ENCODE measurements at regions not wholly inside any gene's neighbourhood (a gene's known extent, or its start where the extent isn't known, plus 50 kb on each side); places are given as distances from the start of the nearest gene placed in this dataset.

DNA sequence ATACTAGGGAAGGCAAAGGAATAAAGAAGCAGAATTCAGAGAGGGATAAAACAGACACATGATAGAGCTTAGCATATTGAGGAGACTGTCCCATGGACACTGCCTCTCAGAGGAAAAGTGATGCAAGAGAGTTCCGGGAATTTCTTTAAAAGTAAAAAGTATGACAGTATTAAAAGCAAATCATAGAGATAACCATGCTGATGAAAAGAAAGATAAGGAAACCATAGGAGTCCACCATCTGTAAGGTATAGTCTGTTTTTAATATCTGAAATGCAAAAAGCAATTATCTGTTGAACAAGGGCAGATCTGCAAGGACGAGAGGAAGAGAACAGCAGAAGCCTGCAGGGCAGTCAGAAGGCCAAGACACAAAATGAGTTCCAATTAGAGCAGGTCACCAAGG is 495.9 kb upstream of the GOLIM4 start:
- Histone ChIP-seq H3K4me3 (no peak overlapping the region), H3K27ac (no peak overlapping the region), H3K36me3 (ENCODE audit: low read depth) (no peaks in the 10 kb centered on the region), H3F3A (ENCODE audit: insufficient read depth, low read depth) (no peaks in the 10 kb centered on the region), H3K4me1 (replicated peaks; ENCODE audit: insufficient read depth) (no peaks in the 10 kb centered on the region), H3K79me2 (ENCODE audit: low read depth) (no peaks in the 10 kb centered on the region), H3K9me2 (ENCODE audit: insufficient read depth) (no peaks in the 10 kb centered on the region), H3K4me2 (no peak overlapping the region), H3K9me3 (ENCODE audit: insufficient read depth, low read depth) (no peaks in the 10 kb centered on the region), H2AFZ (no peak overlapping the region), H4K20me1 (ENCODE audit: insufficient read depth) (no peaks in the 10 kb centered on the region), H3K27me3 (ENCODE audit: insufficient read depth, low read depth) (no peaks in the 10 kb centered on the region)
- POLR2A ChIA-PET (ENCODE audit: unreplicated experiment) = no interaction called here
- DNase-seq = no peak
- intact Hi-C loops (cut with micrococcal nuclease; ENCODE audit: unreplicated experiment) = no loop called here
- BruUV-seq (replicated peaks) = no TSS peak
- no peak for TF ChIP-seq EZH2 (IDR thresholded peaks at IDR 0.05; ENCODE audit: low read depth)
- TF ChIP-seq, protein P1, sequence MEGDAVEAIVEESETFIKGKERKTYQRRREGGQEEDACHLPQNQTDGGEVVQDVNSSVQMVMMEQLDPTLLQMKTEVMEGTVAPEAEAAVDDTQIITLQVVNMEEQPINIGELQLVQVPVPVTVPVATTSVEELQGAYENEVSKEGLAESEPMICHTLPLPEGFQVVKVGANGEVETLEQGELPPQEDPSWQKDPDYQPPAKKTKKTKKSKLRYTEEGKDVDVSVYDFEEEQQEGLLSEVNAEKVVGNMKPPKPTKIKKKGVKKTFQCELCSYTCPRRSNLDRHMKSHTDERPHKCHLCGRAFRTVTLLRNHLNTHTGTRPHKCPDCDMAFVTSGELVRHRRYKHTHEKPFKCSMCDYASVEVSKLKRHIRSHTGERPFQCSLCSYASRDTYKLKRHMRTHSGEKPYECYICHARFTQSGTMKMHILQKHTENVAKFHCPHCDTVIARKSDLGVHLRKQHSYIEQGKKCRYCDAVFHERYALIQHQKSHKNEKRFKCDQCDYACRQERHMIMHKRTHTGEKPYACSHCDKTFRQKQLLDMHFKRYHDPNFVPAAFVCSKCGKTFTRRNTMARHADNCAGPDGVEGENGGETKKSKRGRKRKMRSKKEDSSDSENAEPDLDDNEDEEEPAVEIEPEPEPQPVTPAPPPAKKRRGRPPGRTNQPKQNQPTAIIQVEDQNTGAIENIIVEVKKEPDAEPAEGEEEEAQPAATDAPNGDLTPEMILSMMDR (conservative IDR thresholded peaks at IDR 0.05) = no peak
- CTCF ChIA-PET = no interaction called here

DNA sequence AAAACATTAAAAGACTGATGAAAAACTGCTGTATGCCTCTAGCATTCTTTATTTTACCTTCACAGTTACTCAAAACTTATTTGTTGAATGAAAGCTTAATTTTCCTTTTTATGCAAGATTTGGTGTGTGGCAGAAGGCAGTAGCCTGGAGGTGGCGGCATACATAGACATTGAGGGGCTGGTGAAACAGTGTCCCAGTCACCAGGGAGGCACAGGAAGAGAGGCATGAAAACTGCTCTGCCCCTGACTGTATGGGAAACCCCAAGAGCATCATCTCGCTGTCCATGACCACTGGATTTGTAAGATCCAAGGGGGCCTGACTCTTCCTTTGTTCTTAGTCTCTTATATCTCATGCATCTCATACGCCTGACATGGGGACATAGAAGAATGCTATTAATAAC is 493.7 kb upstream of the GOLIM4 start:
- ChIA-PET CTCF (no interaction called here), POLR2A (ENCODE audit: unreplicated experiment) (no interaction called here)
- no TSS peak for BruUV-seq (replicated peaks)

DNA sequence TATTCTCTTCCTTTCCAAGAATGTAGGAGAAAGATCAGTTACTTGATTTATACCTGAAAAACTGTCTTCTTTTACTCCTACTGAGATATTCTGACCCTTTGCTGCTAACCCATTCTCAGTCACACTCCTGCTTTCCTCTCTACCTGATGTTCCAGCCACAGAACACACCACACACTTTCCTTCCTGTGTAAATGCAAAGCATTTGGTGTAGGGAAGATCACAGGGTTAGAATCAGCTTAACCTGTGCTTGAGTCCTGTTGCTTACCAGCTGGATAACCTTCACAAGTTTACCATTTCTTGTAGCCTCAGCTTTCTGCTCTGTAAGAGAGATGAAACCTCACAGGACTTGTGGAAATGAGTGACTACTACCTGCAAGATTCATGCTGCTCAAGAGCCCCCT is 489.8 kb upstream of the GOLIM4 start:
- no peaks in the 10 kb centered on the region for H3K9me2 ChIP-seq (ENCODE audit: insufficient read depth)
- H3K27me3 ChIP-seq (ENCODE audit: insufficient read depth, low read depth) = no peaks in the 10 kb centered on the region
- no peaks in the 10 kb centered on the region for H4K20me1 ChIP-seq (ENCODE audit: insufficient read depth)
- H3K4me1 ChIP-seq (replicated peaks; ENCODE audit: insufficient read depth) = no peaks in the 10 kb centered on the region
- H3K4me2 ChIP-seq = no peak overlapping the region
- BruUV-seq (replicated peaks) = no TSS peak
- ChIA-PET POLR2A (ENCODE audit: unreplicated experiment) (no interaction called here), CTCF (no interaction called here)
- H3K27ac ChIP-seq = no peak overlapping the region
- H3F3A ChIP-seq (ENCODE audit: insufficient read depth, low read depth) = no peaks in the 10 kb centered on the region
- TF ChIP-seq EZH2 (IDR thresholded peaks at IDR 0.05; ENCODE audit: low read depth) = no peak
- TF ChIP-seq, protein P1 (conservative IDR thresholded peaks at IDR 0.05) = no peak
- no peaks in the 10 kb centered on the region for H3K79me2 ChIP-seq (ENCODE audit: low read depth)
- H2AFZ ChIP-seq = peak overlapping the region; percentile 56; the same call in 1 of the 2 replicates
- no peaks in the 10 kb centered on the region for H3K36me3 ChIP-seq (ENCODE audit: low read depth)
- H3K4me3 ChIP-seq = no peak overlapping the region
- no peak for DNase-seq
- H3K9me3 ChIP-seq (ENCODE audit: insufficient read depth, low read depth) = no peaks in the 10 kb centered on the region
- intact Hi-C loops (cut with micrococcal nuclease; ENCODE audit: unreplicated experiment) = no loop called here

More for the DNA sequence above, 493.7 kb upstream of the GOLIM4 start:
- no peaks in the 10 kb centered on the region for H3K36me3 ChIP-seq (ENCODE audit: low read depth)
- TF ChIP-seq, protein P1 (conservative IDR thresholded peaks at IDR 0.05) = no peak
- no peak for TF ChIP-seq EZH2 (IDR thresholded peaks at IDR 0.05; ENCODE audit: low read depth)
- H3K27ac ChIP-seq = no peak overlapping the region
- H3K4me3 ChIP-seq = no peak overlapping the region
- DNase-seq = no peak
- no peaks in the 10 kb centered on the region for H3F3A ChIP-seq (ENCODE audit: insufficient read depth, low read depth)
- H4K20me1 ChIP-seq (ENCODE audit: insufficient read depth) = no peaks in the 10 kb centered on the region
- H3K4me1 ChIP-seq (replicated peaks; ENCODE audit: insufficient read depth) = no peaks in the 10 kb centered on the region
- intact Hi-C loops (cut with micrococcal nuclease; ENCODE audit: unreplicated experiment) = no loop called here
- no peaks in the 10 kb centered on the region for H3K9me3 ChIP-seq (ENCODE audit: insufficient read depth, low read depth)
- no peaks in the 10 kb centered on the region for H3K9me2 ChIP-seq (ENCODE audit: insufficient read depth)
- no peak overlapping the region for H3K4me2 ChIP-seq
- H3K27me3 ChIP-seq (ENCODE audit: insufficient read depth, low read depth) = no peaks in the 10 kb centered on the region
- H2AFZ ChIP-seq = no peak overlapping the region
- no peaks in the 10 kb centered on the region for H3K79me2 ChIP-seq (ENCODE audit: low read depth)

Measured in PC-9 (cell line).